AG04449 (cell line): ENCODE measurements at regions not wholly inside any gene's neighbourhood (a gene's known extent, or its start where the extent isn't known, plus 50 kb on each side); places are given as distances from the start of the nearest gene placed in this dataset.
"Not testable (repeated sequence)": the region's sequence is repeated elsewhere in the genome, so short reads cannot be mapped to it uniquely, and the experiment has no call there.

Source experiments
- CTCF ChIA-PET: fragments of 350-600 bp; formaldehyde crosslinking; extraction: SDS; loops from one replicate; lab custom pipeline; 2021; ENCODE audit warnings: antibody characterized with exemption; lab: Yijun Ruan, JAX
- POLR2A ChIA-PET: fragments of 400-600, 350-600 bp; formaldehyde crosslinking; extraction: SDS; loops from one replicate; lab custom pipeline; 2020; ENCODE audit warnings: antibody characterized with exemption, inconsistent platforms; lab: Yijun Ruan, JAX
- DNase-seq: peaks from one replicate; pipeline ENCODE4 v3.0.0-alpha.2; 2010; ENCODE audit warnings: low read depth, low spot score
- H3K4me3 ChIP-seq: 2 replicates; pipeline ENCODE4 v1.5.1; 2011; ENCODE audit warnings: low read depth, mild to moderate bottlenecking, control low read depth, low read length
- CTCF ChIP-seq: IDR thresholded peaks from one replicate; pipeline ENCODE4 v1.5.1; 2011; ENCODE audit warnings: mild to moderate bottlenecking, moderate library complexity, low read length, control low read depth, inconsistent platforms; ENCODE audit not compliant: insufficient read depth; ENCODE audit errors: missing control alignments

- ChIA-PET CTCF (no interaction called here), POLR2A (no interaction called here)
- TF ChIP-seq CTCF, result no peak
- DNase-seq, result no peak
- no peak overlapping the region for H3K4me3 ChIP-seq
Measured at GRCh38 chr3:166518040-166518439, 680.8 kb upstream of the BCHE start.

GRCh38 chr3:166510382-166510781, 673.2 kb upstream of the BCHE start:
- POLR2A ChIA-PET, result no interaction called here
- H3K4me3 ChIP-seq, result no peak overlapping the region
- no peak for TF ChIP-seq CTCF
- no peak for DNase-seq
- CTCF ChIA-PET, result no interaction called here

GRCh38 chr3:166500420-166500819, 663.2 kb upstream of the BCHE start:
- CTCF ChIA-PET, H3K4me3 ChIP-seq, DNase-seq, POLR2A ChIA-PET: not testable (repeated sequence)

- H3K4me3 ChIP-seq, result no peak overlapping the region
- DNase-seq, result no peak
- CTCF ChIA-PET, result no interaction called here
- POLR2A ChIA-PET, result no interaction called here
- TF ChIP-seq CTCF, result no peak
Measured at GRCh38 chr3:166499636-166500035, 662.4 kb upstream of the BCHE start.

- ChIA-PET CTCF (no interaction called here), POLR2A (no interaction called here)
- H3K4me3 ChIP-seq, result no peak overlapping the region
- TF ChIP-seq CTCF, result no peak
- no peak for DNase-seq
Measured at GRCh38 chr3:166498446-166498845, 661.2 kb upstream of the BCHE start.

- ChIA-PET CTCF (no interaction called here), POLR2A (no interaction called here)
- no peak for DNase-seq
- no peak overlapping the region for H3K4me3 ChIP-seq
- no peak for TF ChIP-seq CTCF
Measured at GRCh38 chr3:166489826-166490225, 652.6 kb upstream of the BCHE start.

GRCh38 chr3:166488977-166489672, 651.9 kb upstream of the BCHE start:
- POLR2A ChIA-PET, result no interaction called here
- CTCF ChIA-PET, result no interaction called here
- DNase-seq, result no peak
- TF ChIP-seq CTCF, result no peak
- H3K4me3 ChIP-seq, result no peak overlapping the region
